Suprapubic skin (tissue), 3 donors: ENCODE measurements at regions not wholly inside any gene's neighbourhood (a gene's known extent, or its start where the extent isn't known, plus 50 kb on each side); places are given as distances from the start of the nearest gene placed in this dataset.

Experiments
- EP300 ChIP-seq: sonication (generic); formaldehyde crosslinking; IDR thresholded peaks from one replicate; pipeline ENCODE4 v1.6.1; 2017; ENCODE audit warnings: antibody characterized with exemption
- POLR2A ChIP-seq, 2 donors: fragments of 450-650 bp; IDR thresholded peaks; one replicate each; pipeline ENCODE4 v1.6.1; 2017; ENCODE audit warnings: antibody characterized with exemption in 2 of 2, mild to moderate bottlenecking in 2 of 2, moderate library complexity in 2 of 2
- TF ChIP-seq, protein P1 (sequence below), 2 donors: fragments of 200-600 bp in 1 of 2; fragments of 450-650 bp in 1 of 2; sonication (generic) in 1 of 2; IDR thresholded peaks; one replicate each; pipeline ENCODE4 v1.5.1; 2016 to 2019; ENCODE audit warnings: antibody characterized with exemption in 2 of 2, mild to moderate bottlenecking in 1 of 2, moderate library complexity in 1 of 2

DNA sequence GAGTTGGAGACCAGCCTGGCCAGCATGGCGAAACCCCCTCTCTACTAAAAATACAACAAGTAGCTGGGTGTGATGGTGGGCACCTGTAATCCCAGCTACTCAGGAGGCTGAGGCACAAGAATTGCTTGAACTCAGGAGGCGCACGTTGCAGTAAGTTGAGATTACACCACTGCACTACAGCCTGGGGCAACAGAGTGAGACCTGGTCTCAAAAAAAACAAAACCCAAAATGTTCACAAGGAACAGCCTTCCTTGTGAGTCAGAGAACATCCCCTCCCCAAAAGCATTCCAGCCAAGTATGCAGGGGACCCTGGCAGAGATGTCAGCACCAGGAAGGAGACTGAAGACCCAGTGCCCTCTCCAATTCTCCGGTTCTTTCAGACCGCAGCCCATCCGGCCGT lies 314.9 kb upstream of the TSHZ3 start:
- TF ChIP-seq, protein P1, sequence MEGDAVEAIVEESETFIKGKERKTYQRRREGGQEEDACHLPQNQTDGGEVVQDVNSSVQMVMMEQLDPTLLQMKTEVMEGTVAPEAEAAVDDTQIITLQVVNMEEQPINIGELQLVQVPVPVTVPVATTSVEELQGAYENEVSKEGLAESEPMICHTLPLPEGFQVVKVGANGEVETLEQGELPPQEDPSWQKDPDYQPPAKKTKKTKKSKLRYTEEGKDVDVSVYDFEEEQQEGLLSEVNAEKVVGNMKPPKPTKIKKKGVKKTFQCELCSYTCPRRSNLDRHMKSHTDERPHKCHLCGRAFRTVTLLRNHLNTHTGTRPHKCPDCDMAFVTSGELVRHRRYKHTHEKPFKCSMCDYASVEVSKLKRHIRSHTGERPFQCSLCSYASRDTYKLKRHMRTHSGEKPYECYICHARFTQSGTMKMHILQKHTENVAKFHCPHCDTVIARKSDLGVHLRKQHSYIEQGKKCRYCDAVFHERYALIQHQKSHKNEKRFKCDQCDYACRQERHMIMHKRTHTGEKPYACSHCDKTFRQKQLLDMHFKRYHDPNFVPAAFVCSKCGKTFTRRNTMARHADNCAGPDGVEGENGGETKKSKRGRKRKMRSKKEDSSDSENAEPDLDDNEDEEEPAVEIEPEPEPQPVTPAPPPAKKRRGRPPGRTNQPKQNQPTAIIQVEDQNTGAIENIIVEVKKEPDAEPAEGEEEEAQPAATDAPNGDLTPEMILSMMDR (IDR thresholded peaks at IDR 0.05), result no peak
- TF ChIP-seq POLR2A (IDR thresholded peaks at IDR 0.05), result no peak
- TF ChIP-seq EP300, result no peak
